Osteoblast (primary cell): ENCODE measurements at regions not wholly inside any gene's neighbourhood (a gene's known extent, or its start where the extent isn't known, plus 50 kb on each side); places are given as distances from the start of the nearest gene placed in this dataset.

Experiments used
- DNase-seq: peaks from one replicate; pipeline ENCODE4 v3.0.0; 2011; ENCODE audit warnings: low spot score, mixed read lengths; ENCODE audit not compliant: insufficient read length; ENCODE audit errors: missing footprints
- H2AFZ ChIP-seq: 2 replicates; pipeline ENCODE4 v1.6.0; 2011; ENCODE audit warnings: mild to moderate bottlenecking, low read length
- H3K27ac ChIP-seq: 2 replicates; pipeline ENCODE4 v1.5.1; 2011; ENCODE audit warnings: mild to moderate bottlenecking, low read depth, low read length, moderate library complexity
- H3K27me3 ChIP-seq: 2 replicates; pipeline ENCODE4 v1.6.0; 2012; ENCODE audit warnings: mild to moderate bottlenecking, control low read depth, inconsistent platforms, low read length, moderate library complexity; ENCODE audit not compliant: insufficient read depth
- H3K36me3 ChIP-seq: 2 replicates; pipeline ENCODE4 v1.5.1; 2011; ENCODE audit warnings: mild to moderate bottlenecking, low read length, control low read depth, moderate library complexity; ENCODE audit not compliant: insufficient read depth
- H3K4me1 ChIP-seq: 2 replicates; pipeline ENCODE4 v1.5.1; 2011; ENCODE audit warnings: mild to moderate bottlenecking, low read length, control low read depth, moderate library complexity; ENCODE audit not compliant: insufficient read depth
- H3K4me2 ChIP-seq: 2 replicates; pipeline ENCODE4 v1.6.0; 2011; ENCODE audit warnings: mild to moderate bottlenecking, low read length; ENCODE audit not compliant: insufficient read depth
- H3K4me3 ChIP-seq: fragments of 200-600 bp; sonication (generic); 3 replicates; pipeline ENCODE4 v1.5.1; 2012; ENCODE audit warnings: mild to moderate bottlenecking, low read length, inconsistent platforms; ENCODE audit not compliant: insufficient read depth
- H3K79me2 ChIP-seq: 2 replicates; pipeline ENCODE4 v1.6.0; 2012; ENCODE audit warnings: mild to moderate bottlenecking, low read length, control low read depth, inconsistent platforms; ENCODE audit not compliant: insufficient read depth
- H3K9me3 ChIP-seq: 2 replicates; pipeline ENCODE4 v1.5.1; 2011; ENCODE audit warnings: low read depth, low read length, control low read depth
- H4K20me1 ChIP-seq: 2 replicates; pipeline ENCODE4 v1.6.0; 2012; ENCODE audit warnings: mild to moderate bottlenecking, low read length, control low read depth; ENCODE audit not compliant: insufficient read depth
- CTCF ChIP-seq: IDR thresholded peaks from 2 replicates; pipeline ENCODE4 v1.5.1; 2011; ENCODE audit warnings: mild to moderate bottlenecking, low read depth, low read length, moderate library complexity; ENCODE audit errors: extremely low read depth

GRCh38 chr7:94265456-94265855, 129.2 kb upstream of the COL1A2 start:
- no peak for TF ChIP-seq CTCF
- no peaks in the 10 kb centered on the region for H3K9me3 ChIP-seq
- no peak overlapping the region for H3K4me2 ChIP-seq
- H2AFZ ChIP-seq: no peak overlapping the region
- peak overlapping the region; percentile 46 for H3K27ac ChIP-seq
- H3K4me1 ChIP-seq: peaks cover 14% of the 10 kb centered on the region
- H3K27me3 ChIP-seq: no peaks in the 10 kb centered on the region
- H3K4me3 ChIP-seq: no peak overlapping the region
- no peaks in the 10 kb centered on the region for H4K20me1 ChIP-seq
- no peak for DNase-seq
- no peaks in the 10 kb centered on the region for H3K79me2 ChIP-seq
- no peaks in the 10 kb centered on the region for H3K36me3 ChIP-seq

- Histone ChIP-seq H2AFZ (no peak overlapping the region), H3K79me2 (no peaks in the 10 kb centered on the region), H3K4me1 (peaks cover 14% of the 10 kb centered on the region), H3K27me3 (no peaks in the 10 kb centered on the region), H4K20me1 (no peaks in the 10 kb centered on the region), H3K27ac (no peak overlapping the region), H3K36me3 (no peaks in the 10 kb centered on the region), H3K4me2 (no peak overlapping the region), H3K4me3 (no peak overlapping the region), H3K9me3 (no peaks in the 10 kb centered on the region)
- no peak for TF ChIP-seq CTCF
- no peak for DNase-seq
Observed at GRCh38 chr7:94266238-94266644, 128.5 kb upstream of the COL1A2 start.

GRCh38 chr7:94270772-94271171, 123.9 kb upstream of the COL1A2 start:
- Histone ChIP-seq H2AFZ (no peak overlapping the region), H3K27ac (no peak overlapping the region), H3K4me2 (no peak overlapping the region), H3K4me1 (peaks cover 3% of the 10 kb centered on the region), H3K9me3 (no peaks in the 10 kb centered on the region), H3K79me2 (no peaks in the 10 kb centered on the region), H3K27me3 (no peaks in the 10 kb centered on the region), H3K36me3 (no peaks in the 10 kb centered on the region), H4K20me1 (no peaks in the 10 kb centered on the region), H3K4me3 (no peak overlapping the region)
- no peak for TF ChIP-seq CTCF
- DNase-seq: no peak

GRCh38 chr7:94272821-94273583, 121.7 kb upstream of the COL1A2 start:
- H3K36me3 ChIP-seq: no peaks in the 10 kb centered on the region
- no peak for TF ChIP-seq CTCF
- no peaks in the 10 kb centered on the region for H4K20me1 ChIP-seq
- H3K4me1 ChIP-seq: peaks cover 7% of the 10 kb centered on the region
- H3K27ac ChIP-seq: no peak overlapping the region
- no peaks in the 10 kb centered on the region for H3K79me2 ChIP-seq
- no peak overlapping the region for H3K4me2 ChIP-seq
- DNase-seq: no peak
- no peak overlapping the region for H3K4me3 ChIP-seq
- no peaks in the 10 kb centered on the region for H3K9me3 ChIP-seq
- H3K27me3 ChIP-seq: no peaks in the 10 kb centered on the region
- H2AFZ ChIP-seq: no peak overlapping the region
